Suprapubic skin (tissue), 4 donors: ENCODE measurements at regions not wholly inside any gene's neighbourhood (a gene's known extent, or its start where the extent isn't known, plus 50 kb on each side); places are given as distances from the start of the nearest gene placed in this dataset.

Experiments used
- DNase-seq, 2 donors: peaks; one replicate each; pipeline ENCODE4 v3.0.0-alpha.2; 2019; ENCODE audit warnings: low spot score in 2 of 2
- H3K27ac ChIP-seq: fragments of 200-600 bp; sonication (generic); one replicate; pipeline ENCODE4 v1.5.1; 2019
- H3K27me3 ChIP-seq: fragments of 200-600 bp; sonication (generic); one replicate; pipeline ENCODE4 v1.5.1; 2019
- H3K36me3 ChIP-seq: fragments of 200-600 bp; sonication (generic); one replicate; pipeline ENCODE4 v1.5.1; 2019
- H3K4me1 ChIP-seq: fragments of 200-600 bp; sonication (generic); one replicate; pipeline ENCODE4 v1.5.1; 2019
- H3K4me3 ChIP-seq: fragments of 200-600 bp; sonication (generic); one replicate; pipeline ENCODE4 v1.5.1; 2019; ENCODE audit warnings: mild to moderate bottlenecking
- H3K9me3 ChIP-seq: fragments of 200-600 bp; sonication (generic); one replicate; pipeline ENCODE4 v1.5.1; 2019
- EP300 ChIP-seq: sonication (generic); formaldehyde crosslinking; IDR thresholded peaks from one replicate; pipeline ENCODE4 v1.6.1; 2017; ENCODE audit warnings: antibody characterized with exemption
- POLR2A ChIP-seq, 2 donors: fragments of 450-650 bp; IDR thresholded peaks; one replicate each; pipeline ENCODE4 v1.6.1; 2017; ENCODE audit warnings: antibody characterized with exemption in 2 of 2, mild to moderate bottlenecking in 2 of 2, moderate library complexity in 2 of 2
- POLR2AphosphoS5 ChIP-seq, 3 donors: sonication (generic); formaldehyde crosslinking; IDR thresholded peaks; one replicate each; pipeline ENCODE4 v1.6.1; 2017; ENCODE audit warnings: antibody characterized with exemption in 3 of 3
- WGBS: methylation state at CpG from one replicate; pipeline ENCODE4 v1.1.5; 2018; 5-methylcytosine and 5-hydroxymethylcytosine counted together
- TF ChIP-seq, protein P1 (sequence below), 2 donors: fragments of 200-600 bp in 1 of 2; fragments of 450-650 bp in 1 of 2; sonication (generic) in 1 of 2; IDR thresholded peaks; one replicate each; pipeline ENCODE4 v1.5.1; 2016 to 2019; ENCODE audit warnings: antibody characterized with exemption in 2 of 2, mild to moderate bottlenecking in 1 of 2, moderate library complexity in 1 of 2

DNA sequence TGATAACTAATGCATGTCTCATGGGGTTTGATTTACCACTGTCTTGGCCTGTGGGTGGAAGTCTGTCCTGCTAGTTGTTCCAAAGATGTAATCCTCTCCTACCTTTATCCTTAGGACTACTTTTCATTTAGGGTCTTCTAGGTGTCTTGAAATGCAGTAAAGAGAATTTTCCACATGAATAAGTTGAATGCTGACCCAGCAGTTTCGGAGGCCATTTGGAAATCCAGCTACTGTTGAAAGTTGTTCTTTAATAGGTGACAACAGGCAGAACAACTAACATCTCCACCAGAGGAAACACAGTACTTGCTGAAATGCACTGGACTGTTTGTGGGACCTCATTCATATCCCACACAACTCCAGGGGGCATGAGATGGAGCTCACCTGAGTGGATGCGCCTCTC lies 478.1 kb downstream of the BTBD3 start:
- WGBS = 98% methylated on average over 2 of the region's 2 CpGs

GRCh38 chr20:12399110-12399836 lies 481.6 kb downstream of the BTBD3 start:
- no peak overlapping the region for H3K27ac ChIP-seq
- H3K36me3 ChIP-seq = no peaks in the 10 kb centered on the region
- no peak overlapping the region for H3K4me3 ChIP-seq
- 71% methylated on average over 4 of the region's 4 CpGs for WGBS
- DNase-seq = no peak
- H3K27me3 ChIP-seq = no peaks in the 10 kb centered on the region
- TF ChIP-seq EP300 = no peak
- no peak for TF ChIP-seq POLR2AphosphoS5 (IDR thresholded peaks at IDR 0.05)
- no peaks in the 10 kb centered on the region for H3K9me3 ChIP-seq
- H3K4me1 ChIP-seq = no peaks in the 10 kb centered on the region

More for the DNA sequence above, 478.1 kb downstream of the BTBD3 start:
- DNase-seq = no peak
- no peaks in the 10 kb centered on the region for H3K27me3 ChIP-seq
- no peaks in the 10 kb centered on the region for H3K9me3 ChIP-seq
- H3K4me3 ChIP-seq = no peak overlapping the region
- no peaks in the 10 kb centered on the region for H3K36me3 ChIP-seq
- H3K4me1 ChIP-seq = no peaks in the 10 kb centered on the region
- TF ChIP-seq, protein P1, sequence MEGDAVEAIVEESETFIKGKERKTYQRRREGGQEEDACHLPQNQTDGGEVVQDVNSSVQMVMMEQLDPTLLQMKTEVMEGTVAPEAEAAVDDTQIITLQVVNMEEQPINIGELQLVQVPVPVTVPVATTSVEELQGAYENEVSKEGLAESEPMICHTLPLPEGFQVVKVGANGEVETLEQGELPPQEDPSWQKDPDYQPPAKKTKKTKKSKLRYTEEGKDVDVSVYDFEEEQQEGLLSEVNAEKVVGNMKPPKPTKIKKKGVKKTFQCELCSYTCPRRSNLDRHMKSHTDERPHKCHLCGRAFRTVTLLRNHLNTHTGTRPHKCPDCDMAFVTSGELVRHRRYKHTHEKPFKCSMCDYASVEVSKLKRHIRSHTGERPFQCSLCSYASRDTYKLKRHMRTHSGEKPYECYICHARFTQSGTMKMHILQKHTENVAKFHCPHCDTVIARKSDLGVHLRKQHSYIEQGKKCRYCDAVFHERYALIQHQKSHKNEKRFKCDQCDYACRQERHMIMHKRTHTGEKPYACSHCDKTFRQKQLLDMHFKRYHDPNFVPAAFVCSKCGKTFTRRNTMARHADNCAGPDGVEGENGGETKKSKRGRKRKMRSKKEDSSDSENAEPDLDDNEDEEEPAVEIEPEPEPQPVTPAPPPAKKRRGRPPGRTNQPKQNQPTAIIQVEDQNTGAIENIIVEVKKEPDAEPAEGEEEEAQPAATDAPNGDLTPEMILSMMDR (IDR thresholded peaks at IDR 0.05) = no peak
- no peak for TF ChIP-seq POLR2AphosphoS5 (IDR thresholded peaks at IDR 0.05)
- no peak for TF ChIP-seq EP300
- TF ChIP-seq POLR2A (IDR thresholded peaks at IDR 0.05) = no peak
- no peak overlapping the region for H3K27ac ChIP-seq

GRCh38 chr20:12404941-12405340 lies 487.2 kb downstream of the BTBD3 start:
- TF ChIP-seq, protein P1 (IDR thresholded peaks at IDR 0.05) = no peak
- no peaks in the 10 kb centered on the region for H3K36me3 ChIP-seq
- no peak for DNase-seq
- H3K27me3 ChIP-seq = no peaks in the 10 kb centered on the region
- peaks cover 9% of the 10 kb centered on the region for H3K9me3 ChIP-seq
- no peak overlapping the region for H3K27ac ChIP-seq
- no peaks in the 10 kb centered on the region for H3K4me1 ChIP-seq
- no peak overlapping the region for H3K4me3 ChIP-seq

DNA sequence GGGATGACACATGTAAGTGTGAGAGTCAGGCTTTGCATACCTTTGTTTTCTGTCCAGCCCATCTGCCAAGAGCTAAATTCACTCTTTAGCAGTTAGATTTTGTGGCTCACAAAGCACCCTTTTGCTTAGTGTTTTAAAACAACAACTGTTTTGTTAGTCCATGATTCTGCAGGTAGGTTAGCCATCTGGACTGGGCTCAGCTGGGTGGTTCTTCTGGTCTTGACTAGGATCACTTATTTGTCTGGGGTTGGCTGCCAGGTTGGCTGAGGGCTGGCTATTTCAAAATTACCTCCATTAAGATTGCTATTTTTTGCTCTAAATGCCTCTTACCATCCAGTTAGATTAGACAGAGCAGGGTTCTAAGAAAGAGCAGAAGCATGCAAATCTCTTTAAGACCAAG lies 489.3 kb downstream of the BTBD3 start:
- no peak overlapping the region for H3K4me3 ChIP-seq
- peaks cover 9% of the 10 kb centered on the region for H3K9me3 ChIP-seq
- H3K27me3 ChIP-seq = no peaks in the 10 kb centered on the region
- no peaks in the 10 kb centered on the region for H3K36me3 ChIP-seq
- H3K4me1 ChIP-seq = no peaks in the 10 kb centered on the region
- no peak for TF ChIP-seq POLR2A (IDR thresholded peaks at IDR 0.05)
- TF ChIP-seq EP300 = no peak
- no peak overlapping the region for H3K27ac ChIP-seq
- DNase-seq = no peak

GRCh38 chr20:12409501-12409900 lies 491.8 kb downstream of the BTBD3 start:
- H3K4me3 ChIP-seq = no peak overlapping the region
- H3K27ac ChIP-seq = no peak overlapping the region
- peaks cover 9% of the 10 kb centered on the region for H3K9me3 ChIP-seq
- no peaks in the 10 kb centered on the region for H3K27me3 ChIP-seq
- 39% methylated on average over 3 of the region's 3 CpGs for WGBS
- H3K4me1 ChIP-seq = no peaks in the 10 kb centered on the region
- DNase-seq = no peak
- no peak for TF ChIP-seq POLR2AphosphoS5 (IDR thresholded peaks at IDR 0.05)
- TF ChIP-seq, protein P1 (IDR thresholded peaks at IDR 0.05) = no peak
- TF ChIP-seq POLR2A (IDR thresholded peaks at IDR 0.05) = no peak
- no peak for TF ChIP-seq EP300
- H3K36me3 ChIP-seq = no peaks in the 10 kb centered on the region

- H3K4me1 ChIP-seq = peaks cover 4% of the 10 kb centered on the region
- no peak overlapping the region for H3K27ac ChIP-seq
- no peaks in the 10 kb centered on the region for H3K27me3 ChIP-seq
- peaks cover 9% of the 10 kb centered on the region for H3K9me3 ChIP-seq
- TF ChIP-seq EP300 (no peak), POLR2A (IDR thresholded peaks at IDR 0.05) (no peak), POLR2AphosphoS5 (IDR thresholded peaks at IDR 0.05) (no peak)
- TF ChIP-seq, protein P1 (IDR thresholded peaks at IDR 0.05) = no peak
- H3K4me3 ChIP-seq = no peak overlapping the region
- H3K36me3 ChIP-seq = no peaks in the 10 kb centered on the region
- DNase-seq = no peak
These were observed 493.1 kb downstream of the BTBD3 start for GRCh38 chr20:12410783-12411182.
